Keratinocyte (primary cell): ENCODE measurements at regions not wholly inside any gene's neighbourhood (a gene's known extent, or its start where the extent isn't known, plus 50 kb on each side); places are given as distances from the start of the nearest gene placed in this dataset.

ENCODE experiments used
- EZH2 ChIP-seq: IDR thresholded peaks from one replicate; pipeline ENCODE4 v1.6.1; 2012; ENCODE audit warnings: inconsistent platforms, mild to moderate bottlenecking, low read length, moderate library complexity
- TF ChIP-seq, protein P1 (sequence below), 3 experiments: IDR thresholded peaks in 1 of 3; conservative IDR thresholded peaks in 1 of 3; optimal IDR thresholded peaks in 1 of 3; 2 replicates in 2 of 3; 3 replicates in 1 of 3; pipeline versions ENCODE3 to v1.5.1; 2011; ENCODE audit warnings: low read length in 3 of 3, mild to moderate bottlenecking in 3 of 3, moderate library complexity in 2 of 3, control low read depth in 1 of 3, inconsistent platforms in 1 of 3; ENCODE audit not compliant: insufficient read depth in 2 of 3; ENCODE audit errors: extremely low read depth in 1 of 3

DNA sequence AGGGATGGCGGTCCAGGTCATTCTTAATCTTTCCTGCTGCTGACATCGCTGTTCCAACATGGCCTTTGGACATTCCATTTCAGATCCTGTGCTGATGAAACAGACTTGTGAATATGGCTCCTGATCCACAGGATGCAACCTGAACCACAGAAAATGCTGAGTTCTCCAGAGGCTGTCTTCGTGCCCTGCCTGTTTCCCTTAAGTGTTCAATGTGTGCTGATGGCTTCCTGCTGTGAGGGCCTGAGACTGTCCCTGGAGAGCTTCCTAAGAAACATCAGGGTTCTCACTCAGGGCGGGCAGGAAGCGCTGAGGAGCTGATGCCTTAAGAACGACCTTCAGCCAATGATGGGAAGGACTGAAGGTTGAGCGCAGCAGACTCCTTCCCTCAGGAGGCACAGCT is 909.4 kb downstream of the UQCRFS1 start:
- TF ChIP-seq, protein P1, sequence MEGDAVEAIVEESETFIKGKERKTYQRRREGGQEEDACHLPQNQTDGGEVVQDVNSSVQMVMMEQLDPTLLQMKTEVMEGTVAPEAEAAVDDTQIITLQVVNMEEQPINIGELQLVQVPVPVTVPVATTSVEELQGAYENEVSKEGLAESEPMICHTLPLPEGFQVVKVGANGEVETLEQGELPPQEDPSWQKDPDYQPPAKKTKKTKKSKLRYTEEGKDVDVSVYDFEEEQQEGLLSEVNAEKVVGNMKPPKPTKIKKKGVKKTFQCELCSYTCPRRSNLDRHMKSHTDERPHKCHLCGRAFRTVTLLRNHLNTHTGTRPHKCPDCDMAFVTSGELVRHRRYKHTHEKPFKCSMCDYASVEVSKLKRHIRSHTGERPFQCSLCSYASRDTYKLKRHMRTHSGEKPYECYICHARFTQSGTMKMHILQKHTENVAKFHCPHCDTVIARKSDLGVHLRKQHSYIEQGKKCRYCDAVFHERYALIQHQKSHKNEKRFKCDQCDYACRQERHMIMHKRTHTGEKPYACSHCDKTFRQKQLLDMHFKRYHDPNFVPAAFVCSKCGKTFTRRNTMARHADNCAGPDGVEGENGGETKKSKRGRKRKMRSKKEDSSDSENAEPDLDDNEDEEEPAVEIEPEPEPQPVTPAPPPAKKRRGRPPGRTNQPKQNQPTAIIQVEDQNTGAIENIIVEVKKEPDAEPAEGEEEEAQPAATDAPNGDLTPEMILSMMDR (optimal IDR thresholded peaks at IDR 0.05 in 1 of 3, IDR thresholded peaks at IDR 0.05 in 1 of 3, conservative IDR thresholded peaks at IDR 0.05 in 1 of 3; ENCODE audit: extremely low read depth in 1 of 3, insufficient read depth in 2 of 3, low read length in 3 of 3) = no peak
- TF ChIP-seq EZH2 = no peak
